Stomach (tissue), 8 donors: ENCODE measurements at regions not wholly inside any gene's neighbourhood (a gene's known extent, or its start where the extent isn't known, plus 50 kb on each side); places are given as distances from the start of the nearest gene placed in this dataset.
A peak's percentile ranks its signal among the peaks of the same experiment; 100 is the strongest.

Experiments used
- DNase-seq, 2 donors: peaks; one replicate each; pipeline versions ENCODE4 v3.0.0 to v3.0.0-alpha.2; 2013 to 2019
- H3K27ac ChIP-seq, 5 donors: fragments of 200-600 bp in 4 of 5; sonication (generic) in 4 of 5; one replicate each; pipeline ENCODE4 v1.5.1; 2013 to 2019; ENCODE audit warnings: mild to moderate bottlenecking in 1 of 5, moderate library complexity in 1 of 5
- H3K27me3 ChIP-seq, 3 donors: fragments of 200-600 bp; sonication (generic); one replicate each; pipeline ENCODE4 v1.5.1; 2017 to 2019; ENCODE audit warnings: mixed run types in 1 of 3
- H3K36me3 ChIP-seq, 4 donors: fragments of 200-600 bp; sonication (generic); 1 replicate in 3 of 4; 2 replicates in 1 of 4; pipeline ENCODE4 v1.5.1; 2016 to 2019
- H3K4me1 ChIP-seq, 4 donors: fragments of 200-600 bp; sonication (generic); one replicate each; pipeline ENCODE4 v1.5.1; 2016 to 2019
- H3K4me3 ChIP-seq, 4 donors: fragments of 200-600 bp; sonication (generic) in 3 of 4; one replicate each; pipeline ENCODE4 v1.5.1; 2016 to 2019; ENCODE audit warnings: mild to moderate bottlenecking in 1 of 4
- H3K9me3 ChIP-seq, 4 donors: fragments of 200-600 bp; sonication (generic); one replicate each; pipeline ENCODE4 v1.5.1; 2016 to 2019
- CTCF ChIP-seq, 7 experiments: fragments of 450-650 bp in 4 of 7; fragments of 200-600 bp in 3 of 7; sonication (generic) in 3 of 7; IDR thresholded peaks; one replicate each; pipeline ENCODE4 v1.5.1; 2016 to 2019; ENCODE audit warnings: antibody characterized with exemption in 7 of 7, control low read depth in 2 of 7, mild to moderate bottlenecking in 1 of 7
- EP300 ChIP-seq: sonication (generic); formaldehyde crosslinking; IDR thresholded peaks from one replicate; pipeline ENCODE4 v1.6.1; 2017; ENCODE audit warnings: antibody characterized with exemption
- POLR2A ChIP-seq, 4 donors: fragments of 450-650 bp; IDR thresholded peaks; one replicate each; pipeline ENCODE4 v1.6.1; 2016; ENCODE audit warnings: antibody characterized with exemption in 4 of 4, control low read depth in 2 of 4, mild to moderate bottlenecking in 1 of 4, moderate library complexity in 1 of 4
- POLR2AphosphoS5 ChIP-seq, 3 donors: sonication (generic); formaldehyde crosslinking; IDR thresholded peaks; one replicate each; pipeline ENCODE4 v1.6.1; 2016; ENCODE audit warnings: antibody characterized with exemption in 3 of 3
- WGBS, 5 donors: extraction: QIAGEN DNeasy Blood & Tissue Kit in 3 of 5; methylation state at CpG; one replicate each; pipeline versions ENCODE4 v1.1.5 to v1.1.7; 2013 to 2018; 5-methylcytosine and 5-hydroxymethylcytosine counted together
- intact Hi-C: fragments of 100-400 bp; cut with DNase I; formaldehyde crosslinking; loops from one replicate; pipeline ENCODE4 v1.15.1; 2023; ENCODE audit warnings: low total_unique reads
- donor health status: healthy with polysubstance abuse.
- donor health status: Bipolar disorder and iron deficiency.
- donor health status: healthy.

GRCh38 chr5:107753427-107753826 is 82.7 kb upstream of the EFNA5 start:
- DNase-seq = no peak
- Histone ChIP-seq H3K27ac (no peak overlapping the region), H3K4me1 (no peaks in the 10 kb centered on the region), H3K9me3 (peaks cover 0 to 5% (median 0%) of the 10 kb centered on the region in 4 donors), H3K27me3 (no peaks in the 10 kb centered on the region), H3K36me3 (no peaks in the 10 kb centered on the region), H3K4me3 (no peak overlapping the region)
- WGBS, 5 donors = 93 to 99% (median 96%) methylated on average over 4 of the region's 4 CpGs
- no peak for TF ChIP-seq CTCF (IDR thresholded peaks at IDR 0.05)
- no peak for TF ChIP-seq POLR2AphosphoS5 (IDR thresholded peaks at IDR 0.05)
- TF ChIP-seq POLR2A (IDR thresholded peaks at IDR 0.05) = no peak
- no peak for TF ChIP-seq EP300
- intact Hi-C loops = no loop called here

GRCh38 chr5:107744418-107745330 is 73.9 kb upstream of the EFNA5 start:
- peaks cover 0 to 13% (median 5%) of the 10 kb centered on the region in 4 donors for H3K9me3 ChIP-seq
- H3K27me3 ChIP-seq = no peaks in the 10 kb centered on the region
- H3K27ac ChIP-seq = no peak overlapping the region
- WGBS, 5 donors = 82 to 91% (median 86%) methylated on average over 5 of the region's 5 CpGs
- H3K4me1 ChIP-seq = no peaks in the 10 kb centered on the region
- no peak for TF ChIP-seq EP300
- no peak for TF ChIP-seq POLR2AphosphoS5 (IDR thresholded peaks at IDR 0.05)
- no peak for TF ChIP-seq CTCF (IDR thresholded peaks at IDR 0.05)
- no peak for TF ChIP-seq POLR2A (IDR thresholded peaks at IDR 0.05)
- no peak overlapping the region for H3K4me3 ChIP-seq
- H3K36me3 ChIP-seq = no peaks in the 10 kb centered on the region
- no peak for DNase-seq
- intact Hi-C loops = no loop called here

- H3K27me3 ChIP-seq = no peaks in the 10 kb centered on the region
- H3K9me3 ChIP-seq = peaks cover 0 to 13% (median 5%) of the 10 kb centered on the region in 4 donors
- H3K4me1 ChIP-seq = no peaks in the 10 kb centered on the region
- no peak for DNase-seq
- H3K4me3 ChIP-seq = no peak overlapping the region
- WGBS, 5 donors = 65 to 96% (median 80%) methylated on average over 3 of the region's 3 CpGs
- TF ChIP-seq EP300 = no peak
- H3K36me3 ChIP-seq = no peaks in the 10 kb centered on the region
- intact Hi-C loops = no loop called here
- H3K27ac ChIP-seq = no peak overlapping the region
Observed at GRCh38 chr5:107743373-107744000, 72.8 kb upstream of the EFNA5 start.

- no peak overlapping the region for H3K4me3 ChIP-seq
- H3K27ac ChIP-seq = no peak overlapping the region
- H3K9me3 ChIP-seq = peaks cover 0 to 13% (median 5%) of the 10 kb centered on the region in 4 donors
- H3K4me1 ChIP-seq = no peaks in the 10 kb centered on the region
- 26 to 58% (median 57%) methylated on average over 3 of the region's 3 CpGs for WGBS, 5 donors
- H3K27me3 ChIP-seq = no peaks in the 10 kb centered on the region
- TF ChIP-seq POLR2A (IDR thresholded peaks at IDR 0.05) (no peak), EP300 (no peak), CTCF (IDR thresholded peaks at IDR 0.05) (no peak), POLR2AphosphoS5 (IDR thresholded peaks at IDR 0.05) (peak in 2 of 3 donors; percentile 29 to 45)
- intact Hi-C loops = no loop called here
- H3K36me3 ChIP-seq = no peaks in the 10 kb centered on the region
- DNase-seq = peak; percentile 36 to 50
Observed at GRCh38 chr5:107739661-107740060, 68.9 kb upstream of the EFNA5 start.
